ENCODE measurements at regions not wholly inside any gene's neighbourhood (a gene's known extent, or its start where the extent isn't known, plus 50 kb on each side); places are given as distances from the start of the nearest gene placed in this dataset.

- no peak for DNase-seq
Observed at GRCh38 chr6:9458424-9458823, 956.5 kb downstream of the TFAP2A start.

- no peak for DNase-seq
Observed at GRCh38 chr6:9455864-9456658, 958.8 kb downstream of the TFAP2A start.

- DNase-seq, result no peak
Observed at GRCh38 chr6:9439621-9440330, 975.1 kb downstream of the TFAP2A start.

- DNase-seq, result peak; percentile 68
Observed at GRCh38 chr6:9437836-9438235, 977.0 kb downstream of the TFAP2A start.

GRCh38 chr6:9435281-9435680 is 979.6 kb downstream of the TFAP2A start:
- no peak for DNase-seq

- DNase-seq, result no peak
Observed at GRCh38 chr6:9431945-9432344, 982.9 kb downstream of the TFAP2A start.

GRCh38 chr6:9428421-9429172 is 986.3 kb downstream of the TFAP2A start:
- DNase-seq, result peak; percentile 70

- no peak for DNase-seq
Observed at GRCh38 chr6:9422138-9422537, 986.8 kb upstream of the SLC35B3 start.

GRCh38 chr6:9420316-9421015 is 985.1 kb upstream of the SLC35B3 start:
- DNase-seq, result no peak

- DNase-seq, result no peak
Observed at GRCh38 chr6:9417400-9417799, 982.1 kb upstream of the SLC35B3 start.

- DNase-seq, result peak; percentile 31
Observed at GRCh38 chr6:9412951-9413559, 977.7 kb upstream of the SLC35B3 start.

GRCh38 chr6:9409126-9409525 is 973.8 kb upstream of the SLC35B3 start:
- peak; percentile 45 for DNase-seq

GRCh38 chr6:9408402-9409117 is 973.2 kb upstream of the SLC35B3 start:
- DNase-seq, result no peak

- DNase-seq, result no peak
Observed at GRCh38 chr6:9405825-9406224, 970.5 kb upstream of the SLC35B3 start.

- DNase-seq, result peak; percentile 59
Observed at GRCh38 chr6:9405369-9405768, 970.0 kb upstream of the SLC35B3 start.

GRCh38 chr6:9404351-9405146 is 969.2 kb upstream of the SLC35B3 start:
- no peak for DNase-seq

- no peak for DNase-seq
Observed at GRCh38 chr6:9403736-9404135, 968.4 kb upstream of the SLC35B3 start.

GRCh38 chr6:9401960-9402359 is 966.6 kb upstream of the SLC35B3 start:
- DNase-seq, result no peak

- no peak for DNase-seq
Observed at GRCh38 chr6:9399916-9400315, 964.6 kb upstream of the SLC35B3 start.

GRCh38 chr6:9398767-9399373 is 963.5 kb upstream of the SLC35B3 start:
- DNase-seq, result peak; percentile 38

Data from fibroblast of skin of scalp (primary cell).